Sigmoid colon (tissue), 4 donors: ENCODE measurements at regions not wholly inside any gene's neighbourhood (a gene's known extent, or its start where the extent isn't known, plus 50 kb on each side); places are given as distances from the start of the nearest gene placed in this dataset.

ENCODE experiments used
- CTCF ChIP-seq, 4 experiments: fragments of 450-650 bp in 3 of 4; fragments of 200-600 bp in 1 of 4; IDR thresholded peaks; one replicate each; pipeline ENCODE4 v1.5.1; 2016 to 2019; ENCODE audit warnings: antibody characterized with exemption in 4 of 4, mild to moderate bottlenecking in 3 of 4, moderate library complexity in 2 of 4
- EP300 ChIP-seq, 4 donors: sonication (generic); formaldehyde crosslinking; IDR thresholded peaks; one replicate each; pipeline ENCODE4 v1.6.1; 2017; ENCODE audit warnings: antibody characterized with exemption in 4 of 4
- POLR2AphosphoS5 ChIP-seq, 4 donors: sonication (generic); formaldehyde crosslinking; IDR thresholded peaks; one replicate each; pipeline ENCODE4 v1.6.1; 2017; ENCODE audit warnings: antibody characterized with exemption in 4 of 4

- TF ChIP-seq POLR2AphosphoS5 (IDR thresholded peaks at IDR 0.05) (no peak), CTCF (IDR thresholded peaks at IDR 0.05) (no peak), EP300 (IDR thresholded peaks at IDR 0.05) (no peak)
These were observed 86.2 kb upstream of the HS6ST1 start for GRCh38 chr2:128404709-128405466.
